ENCODE measurements at regions not wholly inside any gene's neighbourhood (a gene's known extent, or its start where the extent isn't known, plus 50 kb on each side); places are given as distances from the start of the nearest gene placed in this dataset.

- TF ChIP-seq, protein P1, sequence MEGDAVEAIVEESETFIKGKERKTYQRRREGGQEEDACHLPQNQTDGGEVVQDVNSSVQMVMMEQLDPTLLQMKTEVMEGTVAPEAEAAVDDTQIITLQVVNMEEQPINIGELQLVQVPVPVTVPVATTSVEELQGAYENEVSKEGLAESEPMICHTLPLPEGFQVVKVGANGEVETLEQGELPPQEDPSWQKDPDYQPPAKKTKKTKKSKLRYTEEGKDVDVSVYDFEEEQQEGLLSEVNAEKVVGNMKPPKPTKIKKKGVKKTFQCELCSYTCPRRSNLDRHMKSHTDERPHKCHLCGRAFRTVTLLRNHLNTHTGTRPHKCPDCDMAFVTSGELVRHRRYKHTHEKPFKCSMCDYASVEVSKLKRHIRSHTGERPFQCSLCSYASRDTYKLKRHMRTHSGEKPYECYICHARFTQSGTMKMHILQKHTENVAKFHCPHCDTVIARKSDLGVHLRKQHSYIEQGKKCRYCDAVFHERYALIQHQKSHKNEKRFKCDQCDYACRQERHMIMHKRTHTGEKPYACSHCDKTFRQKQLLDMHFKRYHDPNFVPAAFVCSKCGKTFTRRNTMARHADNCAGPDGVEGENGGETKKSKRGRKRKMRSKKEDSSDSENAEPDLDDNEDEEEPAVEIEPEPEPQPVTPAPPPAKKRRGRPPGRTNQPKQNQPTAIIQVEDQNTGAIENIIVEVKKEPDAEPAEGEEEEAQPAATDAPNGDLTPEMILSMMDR (IDR thresholded peaks at IDR 0.05) = no peak
- TF ChIP-seq POLR2A (IDR thresholded peaks at IDR 0.05) = no peak
- TF ChIP-seq EP300 (IDR thresholded peaks at IDR 0.05) = no peak
Measured at GRCh38 chr7:106398786-106399185, 114.0 kb upstream of the NAMPT start.
